GM13976 (cell line): ENCODE measurements at regions not wholly inside any gene's neighbourhood (a gene's known extent, or its start where the extent isn't known, plus 50 kb on each side); places are given as distances from the start of the nearest gene placed in this dataset.
"Not testable (repeated sequence)": the region's sequence is repeated elsewhere in the genome, so short reads cannot be mapped to it uniquely, and the experiment has no call there.

Experiments used
- DNase-seq: peaks from one replicate; pipeline ENCODE4 v3.0.0; 2012; ENCODE audit warnings: low spot score
- in situ Hi-C: fragments of 300-500 bp; cut with MboI; formaldehyde crosslinking; loops from one replicate; pipeline ENCODE4 v1.12.0; 2022; ENCODE audit warnings: low sequenced_read_pairs, mixed read lengths, inconsistent platforms; ENCODE audit not compliant: unreplicated experiment
- TF ChIP-seq, protein P1 (sequence below): IDR thresholded peaks from 2 replicates; pipeline ENCODE4 v1.5.1; 2012; ENCODE audit warnings: borderline replicate concordance, mild to moderate bottlenecking; ENCODE audit not compliant: insufficient read depth; ENCODE audit errors: extremely low read depth, missing control alignments, control extremely low read depth

DNA sequence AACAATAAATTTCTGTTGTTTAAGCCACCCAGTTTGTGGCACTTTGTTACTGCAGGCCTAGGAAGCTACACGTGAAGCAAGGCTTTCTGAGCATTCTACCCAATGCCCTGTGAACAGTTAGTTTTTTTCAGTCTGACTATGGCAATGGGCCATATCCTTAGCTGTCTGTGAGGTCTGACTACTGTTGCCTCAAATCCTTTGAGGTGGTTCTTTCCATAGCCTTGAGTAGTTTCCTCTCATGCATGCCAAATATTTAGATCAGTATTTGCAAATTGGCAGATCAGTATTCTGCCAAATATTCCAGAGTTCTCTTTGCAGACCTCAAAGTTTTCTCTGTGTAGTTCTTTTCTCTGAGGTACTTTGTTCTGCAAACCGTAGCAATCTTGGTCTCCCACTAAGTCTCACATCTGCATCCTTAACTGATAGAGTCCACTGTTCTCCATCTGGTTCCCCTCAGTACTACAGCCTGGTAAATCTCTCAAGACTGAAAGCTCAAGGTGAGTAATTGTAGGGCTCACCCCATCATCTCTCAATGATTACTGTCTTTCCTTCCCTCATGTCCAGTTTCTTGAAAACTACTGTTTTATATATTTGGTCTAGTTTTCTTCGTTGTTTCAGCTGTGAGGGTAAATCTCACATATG lies 984.9 kb upstream of the INTU start:
- TF ChIP-seq, protein P1, sequence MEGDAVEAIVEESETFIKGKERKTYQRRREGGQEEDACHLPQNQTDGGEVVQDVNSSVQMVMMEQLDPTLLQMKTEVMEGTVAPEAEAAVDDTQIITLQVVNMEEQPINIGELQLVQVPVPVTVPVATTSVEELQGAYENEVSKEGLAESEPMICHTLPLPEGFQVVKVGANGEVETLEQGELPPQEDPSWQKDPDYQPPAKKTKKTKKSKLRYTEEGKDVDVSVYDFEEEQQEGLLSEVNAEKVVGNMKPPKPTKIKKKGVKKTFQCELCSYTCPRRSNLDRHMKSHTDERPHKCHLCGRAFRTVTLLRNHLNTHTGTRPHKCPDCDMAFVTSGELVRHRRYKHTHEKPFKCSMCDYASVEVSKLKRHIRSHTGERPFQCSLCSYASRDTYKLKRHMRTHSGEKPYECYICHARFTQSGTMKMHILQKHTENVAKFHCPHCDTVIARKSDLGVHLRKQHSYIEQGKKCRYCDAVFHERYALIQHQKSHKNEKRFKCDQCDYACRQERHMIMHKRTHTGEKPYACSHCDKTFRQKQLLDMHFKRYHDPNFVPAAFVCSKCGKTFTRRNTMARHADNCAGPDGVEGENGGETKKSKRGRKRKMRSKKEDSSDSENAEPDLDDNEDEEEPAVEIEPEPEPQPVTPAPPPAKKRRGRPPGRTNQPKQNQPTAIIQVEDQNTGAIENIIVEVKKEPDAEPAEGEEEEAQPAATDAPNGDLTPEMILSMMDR = no peak
- no peak for DNase-seq
- in situ Hi-C loops = no loop called here

DNA sequence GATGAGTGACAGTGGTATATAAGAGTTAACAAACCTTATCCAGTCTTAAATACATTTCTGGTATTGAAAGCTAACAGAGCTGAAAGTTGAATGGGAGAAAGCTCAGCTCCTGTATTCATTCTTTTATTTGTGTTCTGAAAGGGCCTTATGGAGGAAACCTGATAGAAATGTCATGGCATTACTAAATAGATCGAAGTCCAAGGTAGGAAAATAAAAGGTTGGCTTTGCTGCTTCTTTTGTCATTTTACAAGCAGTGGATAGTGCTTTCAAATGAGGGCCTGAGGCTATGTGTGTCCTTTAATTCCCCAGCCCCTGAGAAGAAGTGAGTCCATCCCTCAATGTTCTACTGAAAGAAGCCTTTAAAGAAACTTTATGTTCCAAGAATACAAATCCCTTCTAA lies 974.3 kb upstream of the INTU start:
- in situ Hi-C loops = no loop called here
- TF ChIP-seq, protein P1 = no peak
- DNase-seq = no peak

DNA sequence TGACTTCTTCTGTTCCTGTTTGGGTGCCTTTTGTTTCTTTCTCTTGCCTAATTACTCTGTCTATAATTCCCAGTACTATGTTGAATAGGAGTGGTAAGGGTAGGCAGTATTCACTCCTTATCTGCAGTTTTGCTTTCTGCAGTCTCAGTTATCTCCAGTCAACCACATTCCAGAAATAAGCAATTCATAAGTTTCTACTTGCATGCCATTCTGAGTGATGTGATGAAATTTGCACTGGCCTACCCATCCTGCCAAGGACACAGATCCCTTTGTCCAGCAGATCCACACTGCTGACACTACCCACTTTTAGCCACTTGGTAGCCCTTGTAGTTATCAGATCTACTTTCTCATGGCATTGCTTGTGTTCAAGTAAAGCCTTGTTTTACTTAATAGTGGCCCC lies 971.6 kb upstream of the INTU start:
- TF ChIP-seq, protein P1 = no peak
- no peak for DNase-seq
- in situ Hi-C loops = no loop called here

DNA sequence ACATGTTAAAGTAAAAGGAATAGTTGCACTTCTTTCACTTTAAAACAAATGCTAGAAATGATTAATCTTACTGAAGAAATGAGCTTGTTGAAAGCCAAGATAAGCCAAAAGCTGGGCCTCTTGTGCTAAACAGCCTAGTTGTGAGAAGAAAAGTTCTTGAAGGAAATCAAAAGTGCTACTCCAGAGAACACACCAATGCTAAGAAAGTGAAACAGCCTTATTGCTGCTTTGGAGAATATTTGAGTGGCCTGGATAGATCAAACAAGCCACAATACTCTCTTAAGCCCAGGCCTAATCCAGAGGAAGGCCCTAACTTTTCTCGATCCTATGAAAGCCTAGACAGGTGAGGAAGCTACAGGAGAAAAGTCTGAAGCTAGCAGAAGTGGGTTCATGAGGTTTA lies 967.9 kb upstream of the INTU start:
- TF ChIP-seq, protein P1 = no peak
- in situ Hi-C loops = no loop called here
- DNase-seq = no peak

DNA sequence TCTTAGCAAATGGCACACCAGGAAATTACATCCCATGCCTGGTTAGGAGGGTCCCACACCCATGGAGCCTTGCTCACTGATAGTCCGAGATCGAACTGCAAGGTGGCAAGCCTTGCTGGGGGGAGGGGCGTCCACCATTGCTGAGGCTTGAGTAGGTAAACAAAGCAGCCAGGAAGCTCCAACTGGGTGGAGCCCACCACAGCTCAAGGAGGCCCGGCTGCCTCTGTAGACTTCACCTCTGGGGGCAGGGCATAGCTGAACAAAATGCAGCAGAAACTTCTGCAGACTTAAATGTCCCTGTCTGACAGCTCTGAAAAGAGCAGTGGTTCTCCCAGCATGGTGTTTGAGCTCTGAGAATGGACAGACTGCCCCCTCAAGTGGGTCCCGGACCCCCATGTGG lies 962.7 kb upstream of the INTU start:
- in situ Hi-C loops, DNase-seq: not testable (repeated sequence)

DNA sequence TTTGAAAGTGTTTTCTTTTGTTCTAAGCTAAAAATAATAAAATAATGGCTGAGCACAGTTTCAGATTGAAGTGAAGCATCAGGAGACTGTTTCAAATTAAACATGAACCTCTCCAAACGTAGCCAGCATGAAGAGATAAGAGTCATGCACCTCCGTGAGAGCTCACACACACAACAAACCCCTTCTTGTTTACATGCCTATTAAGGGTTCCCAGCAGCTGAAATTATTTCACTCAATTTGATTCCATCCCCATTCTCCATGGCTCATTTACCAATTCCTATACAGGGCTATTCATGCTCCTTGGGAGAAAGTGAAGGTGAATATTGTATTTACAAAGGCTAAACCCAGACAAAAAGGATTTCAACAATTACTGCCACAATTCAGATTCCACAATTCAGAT lies 954.1 kb upstream of the INTU start:
- in situ Hi-C loops = no loop called here
- no peak for DNase-seq
- TF ChIP-seq, protein P1 = no peak

DNA sequence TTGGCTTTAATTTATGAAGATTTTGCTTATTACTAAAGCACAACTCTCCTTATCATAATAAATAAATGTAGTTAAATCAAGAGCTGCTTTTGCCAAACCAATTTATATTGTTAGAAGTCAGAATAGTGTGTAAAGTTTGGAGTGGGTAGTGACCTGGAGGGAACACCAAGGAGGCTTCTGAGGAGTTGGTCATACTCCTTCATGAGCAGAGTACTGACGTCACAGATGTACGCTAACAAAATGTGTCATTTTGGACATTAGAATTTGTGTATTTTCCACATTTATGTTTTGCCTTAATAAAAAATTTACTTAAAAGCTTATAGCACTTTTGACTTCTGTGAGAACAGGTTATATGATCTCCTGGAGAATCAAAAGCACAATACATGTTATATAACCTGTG lies 953.5 kb upstream of the INTU start:
- TF ChIP-seq, protein P1 = no peak
- DNase-seq = no peak
- in situ Hi-C loops = no loop called here

DNA sequence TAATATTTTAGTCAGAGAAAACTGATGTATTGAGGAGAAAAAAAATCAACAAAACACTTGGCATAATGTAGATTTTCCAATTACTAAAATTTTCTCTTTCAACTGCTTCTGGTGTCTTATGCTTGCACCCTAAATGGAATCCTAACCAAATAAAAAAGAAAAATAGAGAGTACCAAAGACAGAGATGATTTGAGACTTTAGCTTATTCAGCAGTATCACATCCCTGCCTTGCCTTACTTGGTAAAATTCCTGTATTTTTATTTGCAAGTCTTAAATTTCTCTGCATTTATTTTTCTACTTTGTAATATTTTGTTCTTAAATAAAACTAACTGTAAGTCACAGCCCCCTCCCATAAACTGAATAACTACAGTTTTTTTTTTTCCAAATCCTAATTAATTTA lies 950.5 kb upstream of the INTU start:
- in situ Hi-C loops = no loop called here
- no peak for DNase-seq
- TF ChIP-seq, protein P1 = no peak
